Vagina (tissue), 2 donors: ENCODE measurements at regions not wholly inside any gene's neighbourhood (a gene's known extent, or its start where the extent isn't known, plus 50 kb on each side); places are given as distances from the start of the nearest gene placed in this dataset.

Source experiments
- DNase-seq, 2 donors: peaks; one replicate each; pipeline ENCODE4 v3.0.0-alpha.2; 2017; ENCODE audit errors: extremely low spot score in 2 of 2
- H3K27ac ChIP-seq: fragments of 200-600 bp; sonication (generic); one replicate; pipeline ENCODE4 v1.5.1; 2019
- H3K27me3 ChIP-seq: fragments of 200-600 bp; sonication (generic); one replicate; pipeline ENCODE4 v1.5.1; 2019
- H3K36me3 ChIP-seq, 2 donors: fragments of 200-600 bp; sonication (generic); one replicate each; pipeline ENCODE4 v1.5.1; 2017 to 2019
- H3K4me1 ChIP-seq: fragments of 200-600 bp; sonication (generic); one replicate; pipeline ENCODE4 v1.5.1; 2019
- H3K4me3 ChIP-seq, 2 donors: fragments of 200-600 bp; sonication (generic); 1 replicate in 1 of 2; 2 replicates in 1 of 2; pipeline ENCODE4 v1.5.1; 2016 to 2019
- H3K9me3 ChIP-seq: fragments of 200-600 bp; sonication (generic); one replicate; pipeline ENCODE4 v1.5.1; 2019
- CTCF ChIP-seq, 3 experiments: fragments of 450-650 bp in 2 of 3; fragments of 200-600 bp in 1 of 3; sonication (generic) in 1 of 3; IDR thresholded peaks; one replicate each; pipeline ENCODE4 v1.5.1; 2017 to 2019; ENCODE audit warnings: antibody characterized with exemption in 3 of 3, mild to moderate bottlenecking in 2 of 3, moderate library complexity in 2 of 3
- POLR2A ChIP-seq, 2 donors: fragments of 450-650 bp; IDR thresholded peaks; one replicate each; pipeline ENCODE4 v1.6.1; 2017; ENCODE audit warnings: antibody characterized with exemption in 2 of 2, mild to moderate bottlenecking in 2 of 2, moderate library complexity in 2 of 2
- POLR2AphosphoS5 ChIP-seq, 2 donors: sonication (generic); formaldehyde crosslinking; IDR thresholded peaks; one replicate each; pipeline ENCODE4 v1.9.0; 2017; ENCODE audit warnings: antibody characterized with exemption in 2 of 2, mild to moderate bottlenecking in 2 of 2, low read depth in 1 of 2; ENCODE audit not compliant: insufficient read depth in 1 of 2
- intact Hi-C: fragments of 100-400 bp; cut with DNase I; formaldehyde crosslinking; loops from one replicate; pipeline ENCODE4 v1.15.1; 2023

GRCh38 chr20:24859539-24859938 lies 89.5 kb upstream of the CST7 start:
- H3K9me3 ChIP-seq: no peaks in the 10 kb centered on the region
- H3K4me3 ChIP-seq: no peak overlapping the region
- H3K27me3 ChIP-seq: no peaks in the 10 kb centered on the region
- no peaks in the 10 kb centered on the region for H3K4me1 ChIP-seq
- DNase-seq: peak in 1 of 2 donors; percentile 42
- TF ChIP-seq POLR2A (IDR thresholded peaks at IDR 0.05): no peak
- no peak for TF ChIP-seq CTCF (IDR thresholded peaks at IDR 0.05)
- TF ChIP-seq POLR2AphosphoS5 (IDR thresholded peaks at IDR 0.05; ENCODE audit: insufficient read depth in 1 of 2, low read depth in 1 of 2): no peak
- intact Hi-C loops: no loop called here
- no peaks in the 10 kb centered on the region for H3K36me3 ChIP-seq
- H3K27ac ChIP-seq: no peak overlapping the region

- intact Hi-C loops: no loop called here
- no peaks in the 10 kb centered on the region for H3K4me1 ChIP-seq
- H3K4me3 ChIP-seq: no peak overlapping the region
- H3K27ac ChIP-seq: no peak overlapping the region
- DNase-seq: peak in 1 of 2 donors; percentile 67
- TF ChIP-seq CTCF (IDR thresholded peaks at IDR 0.05): no peak
- TF ChIP-seq POLR2AphosphoS5 (IDR thresholded peaks at IDR 0.05; ENCODE audit: insufficient read depth in 1 of 2, low read depth in 1 of 2): no peak
- TF ChIP-seq POLR2A (IDR thresholded peaks at IDR 0.05): no peak
- no peaks in the 10 kb centered on the region for H3K36me3 ChIP-seq
- no peaks in the 10 kb centered on the region for H3K9me3 ChIP-seq
- no peaks in the 10 kb centered on the region for H3K27me3 ChIP-seq
Measured at GRCh38 chr20:24862186-24862585, 86.9 kb upstream of the CST7 start.

GRCh38 chr20:24862606-24863005 lies 86.5 kb upstream of the CST7 start:
- Histone ChIP-seq H3K36me3 (no peaks in the 10 kb centered on the region), H3K4me3 (no peak overlapping the region), H3K9me3 (no peaks in the 10 kb centered on the region), H3K27ac (no peak overlapping the region), H3K4me1 (no peaks in the 10 kb centered on the region), H3K27me3 (no peaks in the 10 kb centered on the region)
- intact Hi-C loops: no loop called here
- peak in 1 of 2 donors; percentile 69 for DNase-seq
- no peak for TF ChIP-seq CTCF (IDR thresholded peaks at IDR 0.05)
- TF ChIP-seq POLR2A (IDR thresholded peaks at IDR 0.05): no peak
- TF ChIP-seq POLR2AphosphoS5 (IDR thresholded peaks at IDR 0.05; ENCODE audit: insufficient read depth in 1 of 2, low read depth in 1 of 2): no peak

- intact Hi-C loops: no loop called here
- DNase-seq: no peak
- H3K4me1 ChIP-seq: no peaks in the 10 kb centered on the region
- H3K27ac ChIP-seq: no peak overlapping the region
- no peaks in the 10 kb centered on the region for H3K27me3 ChIP-seq
- H3K36me3 ChIP-seq: no peaks in the 10 kb centered on the region
- no peak overlapping the region for H3K4me3 ChIP-seq
- TF ChIP-seq CTCF (IDR thresholded peaks at IDR 0.05): no peak
- TF ChIP-seq POLR2A (IDR thresholded peaks at IDR 0.05): no peak
- TF ChIP-seq POLR2AphosphoS5 (IDR thresholded peaks at IDR 0.05; ENCODE audit: insufficient read depth in 1 of 2, low read depth in 1 of 2): no peak
- H3K9me3 ChIP-seq: no peaks in the 10 kb centered on the region
Measured at GRCh38 chr20:24863356-24863755, 85.7 kb upstream of the CST7 start.

- no peaks in the 10 kb centered on the region for H3K4me1 ChIP-seq
- peak in 1 of 2 donors; percentile 52 for DNase-seq
- H3K36me3 ChIP-seq: no peaks in the 10 kb centered on the region
- H3K27ac ChIP-seq: no peak overlapping the region
- TF ChIP-seq POLR2AphosphoS5 (IDR thresholded peaks at IDR 0.05; ENCODE audit: insufficient read depth in 1 of 2, low read depth in 1 of 2) (no peak), CTCF (IDR thresholded peaks at IDR 0.05) (no peak), POLR2A (IDR thresholded peaks at IDR 0.05) (no peak)
- intact Hi-C loops: no loop called here
- no peaks in the 10 kb centered on the region for H3K27me3 ChIP-seq
- H3K9me3 ChIP-seq: no peaks in the 10 kb centered on the region
- no peak overlapping the region for H3K4me3 ChIP-seq
Measured at GRCh38 chr20:24866008-24866407, 83.1 kb upstream of the CST7 start.
